ENCODE measurements at regions not wholly inside any gene's neighbourhood (a gene's known extent, or its start where the extent isn't known, plus 50 kb on each side); places are given as distances from the start of the nearest gene placed in this dataset.
"Not testable (repeated sequence)": the region's sequence is repeated elsewhere in the genome, so short reads cannot be mapped to it uniquely, and the experiment has no call there.

- FAIRE-seq, result no peak
- DNase-seq (ENCODE audit: low spot score), result no peak
Observed at GRCh38 chr3:24545887-24546286, 51.2 kb upstream of the THRB start.

- no peak for DNase-seq (ENCODE audit: low spot score)
- no peak for FAIRE-seq
Observed at GRCh38 chr3:24548278-24548677, 53.6 kb upstream of the THRB start.

GRCh38 chr3:24550588-24550987, 55.9 kb upstream of the THRB start:
- FAIRE-seq, result no peak
- DNase-seq (ENCODE audit: low spot score), result peak; percentile 20

- DNase-seq (ENCODE audit: low spot score), result no peak
- FAIRE-seq, result no peak
Observed at GRCh38 chr3:24551626-24552025, 57.0 kb upstream of the THRB start.

GRCh38 chr3:24562895-24563294, 68.2 kb upstream of the THRB start:
- DNase-seq (ENCODE audit: low spot score) (no peak), FAIRE-seq (no peak)

- DNase-seq (ENCODE audit: low spot score) (no peak), FAIRE-seq (no peak)
Observed at GRCh38 chr3:24565053-24565452, 70.4 kb upstream of the THRB start.

GRCh38 chr3:24565656-24566055, 71.0 kb upstream of the THRB start:
- FAIRE-seq (no peak), DNase-seq (ENCODE audit: low spot score) (no peak)

GRCh38 chr3:24566927-24567326, 72.3 kb upstream of the THRB start:
- no peak for FAIRE-seq
- DNase-seq (ENCODE audit: low spot score), result no peak

- DNase-seq (ENCODE audit: low spot score); FAIRE-seq: not testable (repeated sequence)
Observed at GRCh38 chr3:24572409-24572808, 77.8 kb upstream of the THRB start.

GRCh38 chr3:24573576-24573975, 78.9 kb upstream of the THRB start:
- FAIRE-seq (no peak), DNase-seq (ENCODE audit: low spot score) (no peak)

GRCh38 chr3:24578324-24578723, 83.7 kb upstream of the THRB start:
- no peak for DNase-seq (ENCODE audit: low spot score)
- FAIRE-seq, result no peak

- no peak for DNase-seq (ENCODE audit: low spot score)
Observed at GRCh38 chr3:24578951-24579421, 84.3 kb upstream of the THRB start.

GRCh38 chr3:24582431-24583403, 88.1 kb upstream of the THRB start:
- FAIRE-seq, result no peak
- no peak for DNase-seq (ENCODE audit: low spot score)

More at GRCh38 chr3:24578951-24579421, 84.3 kb upstream of the THRB start:
- no peak for FAIRE-seq

- FAIRE-seq (no peak), DNase-seq (ENCODE audit: low spot score) (no peak)
Observed at GRCh38 chr3:24586920-24587319, 92.3 kb upstream of the THRB start.

- DNase-seq (ENCODE audit: low spot score) (no peak), FAIRE-seq (no peak)
Observed at GRCh38 chr3:24588629-24589512, 94.2 kb upstream of the THRB start.

- FAIRE-seq (no peak), DNase-seq (ENCODE audit: low spot score) (no peak)
Observed at GRCh38 chr3:24589513-24589851, 94.8 kb upstream of the THRB start.

- no peak for FAIRE-seq
- DNase-seq (ENCODE audit: low spot score), result no peak
Observed at GRCh38 chr3:24589931-24590880, 95.6 kb upstream of the THRB start.

GRCh38 chr3:24591191-24591590, 96.5 kb upstream of the THRB start:
- DNase-seq (ENCODE audit: low spot score) (no peak), FAIRE-seq (no peak)

- DNase-seq (ENCODE audit: low spot score), result peak; percentile 19
- FAIRE-seq, result peak; percentile 46
Observed at GRCh38 chr3:24591661-24592555, 97.3 kb upstream of the THRB start.

GRCh38 chr3:24594161-24594560, 99.5 kb upstream of the THRB start:
- DNase-seq (ENCODE audit: low spot score) (no peak), FAIRE-seq (no peak)

Data from urothelium cell line (cell line).